ENCODE measurements at regions not wholly inside any gene's neighbourhood (a gene's known extent, or its start where the extent isn't known, plus 50 kb on each side); places are given as distances from the start of the nearest gene placed in this dataset.
"Not testable (repeated sequence)": the region's sequence is repeated elsewhere in the genome, so short reads cannot be mapped to it uniquely, and the experiment has no call there.

GRCh38 chr9:39463696-39464095 lies 108.2 kb downstream of the SPATA31A1 start:
- DNase-seq: not testable (repeated sequence)

GRCh38 chr9:39464122-39464777 lies 108.8 kb downstream of the SPATA31A1 start:
- peak; percentile 82 for DNase-seq

GRCh38 chr9:39474499-39474898 lies 119.0 kb downstream of the SPATA31A1 start:
- not testable (repeated sequence) for DNase-seq

GRCh38 chr9:39483073-39483472 lies 127.6 kb downstream of the SPATA31A1 start:
- not testable (repeated sequence) for DNase-seq

GRCh38 chr9:39483880-39484279 lies 128.4 kb downstream of the SPATA31A1 start:
- not testable (repeated sequence) for DNase-seq

- not testable (repeated sequence) for DNase-seq
These were observed 128.8 kb downstream of the SPATA31A1 start for GRCh38 chr9:39484292-39484691.

GRCh38 chr9:39487477-39487876 lies 132.0 kb downstream of the SPATA31A1 start:
- not testable (repeated sequence) for DNase-seq

GRCh38 chr9:39496248-39496647 lies 140.8 kb downstream of the SPATA31A1 start:
- DNase-seq: not testable (repeated sequence)

GRCh38 chr9:39503178-39503577 lies 147.7 kb downstream of the SPATA31A1 start:
- not testable (repeated sequence) for DNase-seq

- not testable (repeated sequence) for DNase-seq
These were observed 172.0 kb downstream of the SPATA31A1 start for GRCh38 chr9:39527387-39528029.

GRCh38 chr9:39532597-39532996 lies 177.1 kb downstream of the SPATA31A1 start:
- not testable (repeated sequence) for DNase-seq

- not testable (repeated sequence) for DNase-seq
These were observed 177.7 kb downstream of the SPATA31A1 start for GRCh38 chr9:39533001-39533762.

- DNase-seq: not testable (repeated sequence)
These were observed 178.5 kb downstream of the SPATA31A1 start for GRCh38 chr9:39533763-39534548.

GRCh38 chr9:39534897-39535296 lies 179.4 kb downstream of the SPATA31A1 start:
- not testable (repeated sequence) for DNase-seq

GRCh38 chr9:39542157-39542556 lies 186.7 kb downstream of the SPATA31A1 start:
- DNase-seq: not testable (repeated sequence)

- not testable (repeated sequence) for DNase-seq
These were observed 189.6 kb downstream of the SPATA31A1 start for GRCh38 chr9:39545079-39545478.

- not testable (repeated sequence) for DNase-seq
These were observed 195.1 kb downstream of the SPATA31A1 start for GRCh38 chr9:39550573-39550972.

GRCh38 chr9:39551544-39551943 lies 196.1 kb downstream of the SPATA31A1 start:
- not testable (repeated sequence) for DNase-seq

- DNase-seq: not testable (repeated sequence)
These were observed 196.9 kb downstream of the SPATA31A1 start for GRCh38 chr9:39552242-39552881.

- not testable (repeated sequence) for DNase-seq
These were observed 198.9 kb downstream of the SPATA31A1 start for GRCh38 chr9:39554352-39554751.

- not testable (repeated sequence) for DNase-seq
These were observed 203.9 kb downstream of the SPATA31A1 start for GRCh38 chr9:39559384-39559783.

GRCh38 chr9:39566782-39567181 lies 211.3 kb downstream of the SPATA31A1 start:
- not testable (repeated sequence) for DNase-seq

All from activated CD8-positive, alpha-beta memory T cell treated with anti-CD3 and anti-CD28 coated beads, Interleukin-2, amount 50 U/mL, for 48 hours (primary cell).